Psoas muscle (tissue), 7 donors: ENCODE measurements at regions not wholly inside any gene's neighbourhood (a gene's known extent, or its start where the extent isn't known, plus 50 kb on each side); places are given as distances from the start of the nearest gene placed in this dataset.

Source experiments
- ATAC-seq, 4 donors: fragments of 200-7000 bp; cut with Tn5 transposase; one replicate each; pipeline ENCODE4 v1.9.1; 2020; ENCODE audit warnings: moderate library complexity in 3 of 4, mild to moderate bottlenecking in 2 of 4
- DNase-seq, 2 donors: peaks; one replicate each; pipeline ENCODE4 v3.0.0-alpha.2; 2020
- H3K27ac ChIP-seq: fragments of 200-600 bp; one replicate; pipeline ENCODE4 v1.8.0; 2022
- H3K27me3 ChIP-seq, 3 donors: fragments of 200-600 bp in 1 of 3; one replicate each; pipeline versions ENCODE4 v1.6.1 to v1.8.0; 2013 to 2022; ENCODE audit warnings: low read length in 2 of 3, mild to moderate bottlenecking in 2 of 3, moderate library complexity in 1 of 3; ENCODE audit not compliant: insufficient read depth in 3 of 3
- H3K36me3 ChIP-seq, 2 donors: fragments of 200-600 bp in 1 of 2; one replicate each; pipeline versions ENCODE4 v1.6.1 to v1.8.0; 2013 to 2022; ENCODE audit warnings: low read depth in 1 of 2, mild to moderate bottlenecking in 1 of 2, moderate library complexity in 1 of 2; ENCODE audit not compliant: insufficient read depth in 1 of 2
- H3K4me1 ChIP-seq: fragments of 200-600 bp; one replicate; pipeline ENCODE4 v1.8.0; 2022
- H3K4me3 ChIP-seq: fragments of 200-600 bp; one replicate; pipeline ENCODE4 v1.8.0; 2022; ENCODE audit warnings: mild to moderate bottlenecking
- H3K9me3 ChIP-seq: fragments of 200-600 bp; one replicate; pipeline ENCODE4 v1.8.0; 2022
- CTCF ChIP-seq: fragments of 200-600 bp; IDR thresholded peaks from one replicate; pipeline ENCODE4 v1.8.0; 2022; ENCODE audit warnings: antibody characterized with exemption
- WGBS, 3 donors: extraction: QIAGEN DNeasy Blood & Tissue Kit; methylation state at CpG; one replicate each; pipeline versions ENCODE4 v1.1.6 to v1.1.7; 2013; 5-methylcytosine and 5-hydroxymethylcytosine counted together
- intact Hi-C, 2 donors: fragments of 100-400 bp; cut with DNase I; formaldehyde crosslinking; loops; one replicate each; pipeline versions ENCODE4 v1.11.0 to v1.14.2; 2022
- donor health status: healthy with polysubstance abuse.
- donor health status: DM: no; HTN: no; CAD: no; lungs with moderate emphysema.
- donor health status: Bipolar disorder and iron deficiency.
- donor health status: healthy.
- donor health status: DM: yes; HTN: yes; CAD: no.
- donor health status: DM: no; HTN: no; CAD: no.
- donor health status: DM: yes; HTN: yes; CAD: no.

- WGBS, 3 donors, result 81 to 91% (median 82%) methylated on average over 2 of the region's 2 CpGs
- Histone ChIP-seq H3K4me1 (no peaks in the 10 kb centered on the region), H3K4me3 (no peak overlapping the region), H3K9me3 (no peaks in the 10 kb centered on the region), H3K27me3 (no peaks in the 10 kb centered on the region), H3K27ac (no peak overlapping the region), H3K36me3 (no peaks in the 10 kb centered on the region)
- DNase-seq, result no peak
- TF ChIP-seq CTCF, result no peak
- intact Hi-C loops, result no loop called here
- no peak for ATAC-seq
Observed at GRCh38 chr6:21739241-21739640, 145.7 kb downstream of the SOX4 start.

GRCh38 chr6:21739838-21740237, 146.3 kb downstream of the SOX4 start:
- TF ChIP-seq CTCF, result no peak
- H3K27me3 ChIP-seq, result no peaks in the 10 kb centered on the region
- no peak for DNase-seq
- no peaks in the 10 kb centered on the region for H3K4me1 ChIP-seq
- 77 to 81% (median 78%) methylated on average over 5 of the region's 5 CpGs for WGBS, 3 donors
- no peaks in the 10 kb centered on the region for H3K36me3 ChIP-seq
- no peak for ATAC-seq
- no peaks in the 10 kb centered on the region for H3K9me3 ChIP-seq
- no peak overlapping the region for H3K4me3 ChIP-seq
- H3K27ac ChIP-seq, result no peak overlapping the region
- intact Hi-C loops, result no loop called here

- Histone ChIP-seq H3K36me3 (no peaks in the 10 kb centered on the region), H3K27me3 (no peaks in the 10 kb centered on the region), H3K4me3 (no peak overlapping the region), H3K4me1 (no peaks in the 10 kb centered on the region), H3K27ac (no peak overlapping the region), H3K9me3 (no peaks in the 10 kb centered on the region)
- no peak for TF ChIP-seq CTCF
- intact Hi-C loops, result no loop called here
- ATAC-seq (no peak), DNase-seq (no peak)
- 38 to 53% (median 45%) methylated on average over 4 of the region's 4 CpGs for WGBS, 3 donors
Observed at GRCh38 chr6:21740376-21741124, 147.0 kb downstream of the SOX4 start.

- H3K27me3 ChIP-seq, result no peaks in the 10 kb centered on the region
- H3K4me1 ChIP-seq, result no peaks in the 10 kb centered on the region
- ATAC-seq (no peak), DNase-seq (no peak)
- WGBS, 3 donors, result 22 to 33% (median 28%) methylated on average over 6 of the region's 6 CpGs
- H3K36me3 ChIP-seq, result no peaks in the 10 kb centered on the region
- intact Hi-C loops, result no loop called here
- no peak overlapping the region for H3K4me3 ChIP-seq
- no peak overlapping the region for H3K27ac ChIP-seq
- no peaks in the 10 kb centered on the region for H3K9me3 ChIP-seq
- no peak for TF ChIP-seq CTCF
Observed at GRCh38 chr6:21741221-21742109, 147.9 kb downstream of the SOX4 start.
